ENCODE measurements at regions not wholly inside any gene's neighbourhood (a gene's known extent, or its start where the extent isn't known, plus 50 kb on each side); places are given as distances from the start of the nearest gene placed in this dataset.

GRCh38 chr4:33037464-33037863 is 2317.3 kb downstream of the PCDH7 start:
- Histone ChIP-seq H3K4me3 (ENCODE audit: low read depth, low read length, poor library complexity, severe bottlenecking) (no peak overlapping the region), H3K36me3 (ENCODE audit: insufficient read depth, low read length, poor library complexity, severe bottlenecking) (no peaks in the 10 kb centered on the region), H3K9me3 (ENCODE audit: low read depth, low read length, poor library complexity, severe bottlenecking) (no peaks in the 10 kb centered on the region), H3K27me3 (replicated peaks; ENCODE audit: insufficient read depth, low read depth, low read length, poor library complexity) (no peaks in the 10 kb centered on the region), H3K27ac (ENCODE audit: low read depth, low read length, poor library complexity, severe bottlenecking) (no peak overlapping the region), H3K4me1 (ENCODE audit: insufficient read depth, low read length, poor library complexity, severe bottlenecking) (no peaks in the 10 kb centered on the region)
- TF ChIP-seq EZH2 (IDR thresholded peaks at IDR 0.05; ENCODE audit: borderline replicate concordance, low read depth, low read length, poor library complexity, severe bottlenecking), result no peak
- TF ChIP-seq, protein P1, sequence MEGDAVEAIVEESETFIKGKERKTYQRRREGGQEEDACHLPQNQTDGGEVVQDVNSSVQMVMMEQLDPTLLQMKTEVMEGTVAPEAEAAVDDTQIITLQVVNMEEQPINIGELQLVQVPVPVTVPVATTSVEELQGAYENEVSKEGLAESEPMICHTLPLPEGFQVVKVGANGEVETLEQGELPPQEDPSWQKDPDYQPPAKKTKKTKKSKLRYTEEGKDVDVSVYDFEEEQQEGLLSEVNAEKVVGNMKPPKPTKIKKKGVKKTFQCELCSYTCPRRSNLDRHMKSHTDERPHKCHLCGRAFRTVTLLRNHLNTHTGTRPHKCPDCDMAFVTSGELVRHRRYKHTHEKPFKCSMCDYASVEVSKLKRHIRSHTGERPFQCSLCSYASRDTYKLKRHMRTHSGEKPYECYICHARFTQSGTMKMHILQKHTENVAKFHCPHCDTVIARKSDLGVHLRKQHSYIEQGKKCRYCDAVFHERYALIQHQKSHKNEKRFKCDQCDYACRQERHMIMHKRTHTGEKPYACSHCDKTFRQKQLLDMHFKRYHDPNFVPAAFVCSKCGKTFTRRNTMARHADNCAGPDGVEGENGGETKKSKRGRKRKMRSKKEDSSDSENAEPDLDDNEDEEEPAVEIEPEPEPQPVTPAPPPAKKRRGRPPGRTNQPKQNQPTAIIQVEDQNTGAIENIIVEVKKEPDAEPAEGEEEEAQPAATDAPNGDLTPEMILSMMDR (conservative IDR thresholded peaks at IDR 0.05; ENCODE audit: low read depth, low read length), result no peak
- CTCF ChIA-PET, result no interaction called here
- intact Hi-C loops (cut with micrococcal nuclease; ENCODE audit: unreplicated experiment), result no loop called here
- no TSS peak for BruUV-seq (replicated peaks)
- POLR2A ChIA-PET (ENCODE audit: low non-redundant PET), result no interaction called here
- DNase-seq (ENCODE audit: low spot score), result no peak

DNA sequence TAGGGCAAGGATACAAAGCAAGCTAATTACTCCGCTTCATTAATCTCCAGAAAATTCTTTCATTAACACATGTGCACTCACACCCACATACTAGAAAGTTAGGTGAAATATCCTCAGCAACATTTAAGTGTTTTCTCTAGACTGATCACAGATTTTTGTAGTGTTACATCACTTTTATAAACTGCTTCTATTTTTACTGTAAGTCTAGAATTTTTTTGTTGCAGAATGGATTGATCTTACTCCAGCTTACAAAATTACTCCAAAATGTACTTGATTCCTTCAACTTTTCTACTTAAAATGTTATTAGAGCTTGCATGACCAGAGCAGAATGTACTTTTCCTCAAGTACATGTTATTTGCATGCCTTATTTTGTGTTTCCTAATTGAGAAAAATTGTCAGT is 2325.2 kb downstream of the PCDH7 start:
- H3K27me3 ChIP-seq (replicated peaks; ENCODE audit: insufficient read depth, low read depth, low read length, poor library complexity), result no peaks in the 10 kb centered on the region
- TF ChIP-seq EZH2 (IDR thresholded peaks at IDR 0.05; ENCODE audit: borderline replicate concordance, low read depth, low read length, poor library complexity, severe bottlenecking), result no peak
- TF ChIP-seq, protein P1 (conservative IDR thresholded peaks at IDR 0.05; ENCODE audit: low read depth, low read length), result no peak
- DNase-seq (ENCODE audit: low spot score), result no peak
- H3K4me3 ChIP-seq (ENCODE audit: low read depth, low read length, poor library complexity, severe bottlenecking), result no peak overlapping the region
- POLR2A ChIA-PET (ENCODE audit: low non-redundant PET), result no interaction called here
- no peaks in the 10 kb centered on the region for H3K9me3 ChIP-seq (ENCODE audit: low read depth, low read length, poor library complexity, severe bottlenecking)
- intact Hi-C loops (cut with micrococcal nuclease; ENCODE audit: unreplicated experiment), result loop anchor here (10.0 kb wide), 1 partner anchor 1661 kb away; no protein-coding TSS in a partner anchor
- no peak overlapping the region for H3K27ac ChIP-seq (ENCODE audit: low read depth, low read length, poor library complexity, severe bottlenecking)
- CTCF ChIA-PET, result no interaction called here
- no peaks in the 10 kb centered on the region for H3K36me3 ChIP-seq (ENCODE audit: insufficient read depth, low read length, poor library complexity, severe bottlenecking)
- no peaks in the 10 kb centered on the region for H3K4me1 ChIP-seq (ENCODE audit: insufficient read depth, low read length, poor library complexity, severe bottlenecking)
- BruUV-seq (replicated peaks), result no TSS peak

DNA sequence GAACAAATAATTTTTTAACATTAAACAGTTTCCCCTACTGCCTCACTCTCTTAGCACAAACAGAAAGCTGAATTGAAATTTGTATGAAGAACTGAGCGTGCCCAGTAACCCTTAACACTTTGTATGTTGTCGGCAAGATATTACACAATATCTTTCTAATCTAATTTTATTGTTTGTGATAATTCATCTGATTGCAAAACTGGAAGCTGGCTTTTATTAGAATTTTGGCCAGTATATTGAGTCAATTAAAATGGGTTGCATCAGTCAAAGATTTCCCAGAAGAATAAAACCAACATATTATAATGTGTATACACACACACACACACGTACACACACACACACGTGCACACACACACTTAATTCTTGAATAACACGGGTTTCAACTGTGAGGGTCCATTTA is 2332.1 kb downstream of the PCDH7 start:
- TF ChIP-seq EZH2 (IDR thresholded peaks at IDR 0.05; ENCODE audit: borderline replicate concordance, low read depth, low read length, poor library complexity, severe bottlenecking), result no peak
- TF ChIP-seq, protein P1 (conservative IDR thresholded peaks at IDR 0.05; ENCODE audit: low read depth, low read length), result no peak
- no peak for DNase-seq (ENCODE audit: low spot score)
- H3K36me3 ChIP-seq (ENCODE audit: insufficient read depth, low read length, poor library complexity, severe bottlenecking), result no peaks in the 10 kb centered on the region
- intact Hi-C loops (cut with micrococcal nuclease; ENCODE audit: unreplicated experiment), result no loop called here
- BruUV-seq (replicated peaks), result no TSS peak
- no peaks in the 10 kb centered on the region for H3K9me3 ChIP-seq (ENCODE audit: low read depth, low read length, poor library complexity, severe bottlenecking)
- no peaks in the 10 kb centered on the region for H3K4me1 ChIP-seq (ENCODE audit: insufficient read depth, low read length, poor library complexity, severe bottlenecking)
- CTCF ChIA-PET, result no interaction called here
- H3K27ac ChIP-seq (ENCODE audit: low read depth, low read length, poor library complexity, severe bottlenecking), result no peak overlapping the region
- POLR2A ChIA-PET (ENCODE audit: low non-redundant PET), result no interaction called here
- no peak overlapping the region for H3K4me3 ChIP-seq (ENCODE audit: low read depth, low read length, poor library complexity, severe bottlenecking)
- H3K27me3 ChIP-seq (replicated peaks; ENCODE audit: insufficient read depth, low read depth, low read length, poor library complexity), result no peaks in the 10 kb centered on the region
